Subcutaneous abdominal adipose tissue (tissue), 5 donors: ENCODE measurements at regions not wholly inside any gene's neighbourhood (a gene's known extent, or its start where the extent isn't known, plus 50 kb on each side); places are given as distances from the start of the nearest gene placed in this dataset.

Experiments used
- H3K27ac ChIP-seq: one replicate; pipeline ENCODE4 v1.7.0; 2013; ENCODE audit warnings: low read depth, mild to moderate bottlenecking, inconsistent platforms, low read length, moderate library complexity
- H3K27me3 ChIP-seq, 5 donors: one replicate each; pipeline ENCODE4 v1.7.0; 2013; ENCODE audit warnings: low read length in 5 of 5, inconsistent platforms in 1 of 5; ENCODE audit not compliant: control insufficient read depth in 5 of 5, insufficient read depth in 4 of 5
- H3K36me3 ChIP-seq, 5 donors: one replicate each; pipeline ENCODE4 v1.7.0; 2013; ENCODE audit warnings: low read length in 5 of 5; ENCODE audit not compliant: control insufficient read depth in 5 of 5, insufficient read depth in 5 of 5
- H3K4me1 ChIP-seq, 5 donors: one replicate each; pipeline ENCODE4 v1.7.0; 2013; ENCODE audit warnings: low read length in 5 of 5, mild to moderate bottlenecking in 3 of 5, moderate library complexity in 1 of 5; ENCODE audit not compliant: control insufficient read depth in 5 of 5, insufficient read depth in 5 of 5
- H3K4me3 ChIP-seq, 5 donors: one replicate each; pipeline ENCODE4 v1.7.0; 2013; ENCODE audit warnings: low read length in 5 of 5, low read depth in 1 of 5
- H3K9ac ChIP-seq, 5 donors: one replicate each; pipeline ENCODE4 v1.7.0; 2013; ENCODE audit warnings: low read length in 5 of 5, mild to moderate bottlenecking in 4 of 5, moderate library complexity in 3 of 5
- H3K9me3 ChIP-seq, 5 donors: one replicate each; pipeline ENCODE4 v1.7.0; 2013; ENCODE audit warnings: low read length in 5 of 5; ENCODE audit not compliant: control insufficient read depth in 5 of 5
- donor health status: healthy.
- donor health status: healthy.
- donor health status: healthy.
- donor health status: healthy.
- donor health status: healthy.

GRCh38 chr17:79244665-79245064 is 170.0 kb downstream of the ENGASE start:
- no peak overlapping the region for H3K27ac ChIP-seq
- H3K9me3 ChIP-seq = peaks cover 0 to 7% (median 0%) of the 10 kb centered on the region in 5 donors
- no peaks in the 10 kb centered on the region for H3K4me1 ChIP-seq
- no peak overlapping the region for H3K4me3 ChIP-seq
- H3K9ac ChIP-seq = no peak overlapping the region
- peaks cover 17 to 44% (median 20%) of the 10 kb centered on the region in 5 donors for H3K27me3 ChIP-seq
- H3K36me3 ChIP-seq = no peaks in the 10 kb centered on the region

- H3K36me3 ChIP-seq = no peaks in the 10 kb centered on the region
- H3K4me1 ChIP-seq = no peaks in the 10 kb centered on the region
- H3K27ac ChIP-seq = no peak overlapping the region
- H3K9me3 ChIP-seq = peaks cover 0 to 7% (median 0%) of the 10 kb centered on the region in 5 donors
- H3K9ac ChIP-seq = no peak overlapping the region
- H3K27me3 ChIP-seq = peaks cover 13 to 38% (median 18%) of the 10 kb centered on the region in 5 donors
- H3K4me3 ChIP-seq = no peak overlapping the region
Measured at GRCh38 chr17:79243996-79244395, 169.4 kb downstream of the ENGASE start.

GRCh38 chr17:79243603-79243990 is 169.0 kb downstream of the ENGASE start:
- no peak overlapping the region for H3K27ac ChIP-seq
- H3K27me3 ChIP-seq = peaks cover 10 to 34% (median 16%) of the 10 kb centered on the region in 5 donors
- no peaks in the 10 kb centered on the region for H3K4me1 ChIP-seq
- no peaks in the 10 kb centered on the region for H3K36me3 ChIP-seq
- H3K9me3 ChIP-seq = peaks cover 0 to 7% (median 0%) of the 10 kb centered on the region in 5 donors
- H3K4me3 ChIP-seq = no peak overlapping the region
- no peak overlapping the region for H3K9ac ChIP-seq

- no peaks in the 10 kb centered on the region for H3K4me1 ChIP-seq
- H3K9me3 ChIP-seq = peaks cover 0 to 7% (median 0%) of the 10 kb centered on the region in 5 donors
- H3K27ac ChIP-seq = no peak overlapping the region
- peaks cover 10 to 33% (median 15%) of the 10 kb centered on the region in 5 donors for H3K27me3 ChIP-seq
- no peaks in the 10 kb centered on the region for H3K36me3 ChIP-seq
- no peak overlapping the region for H3K4me3 ChIP-seq
- H3K9ac ChIP-seq = no peak overlapping the region
Measured at GRCh38 chr17:79242873-79243602, 168.4 kb downstream of the ENGASE start.

GRCh38 chr17:79242393-79242792 is 167.8 kb downstream of the ENGASE start:
- Histone ChIP-seq H3K4me1 (no peaks in the 10 kb centered on the region), H3K27me3 (peaks cover 10 to 30% (median 13%) of the 10 kb centered on the region in 5 donors), H3K36me3 (no peaks in the 10 kb centered on the region), H3K27ac (no peak overlapping the region), H3K9ac (no peak overlapping the region), H3K4me3 (no peak overlapping the region), H3K9me3 (peaks cover 0 to 7% (median 0%) of the 10 kb centered on the region in 5 donors)

- H3K9ac ChIP-seq = no peak overlapping the region
- H3K36me3 ChIP-seq = no peaks in the 10 kb centered on the region
- no peak overlapping the region for H3K27ac ChIP-seq
- no peak overlapping the region for H3K4me3 ChIP-seq
- peaks cover 0 to 7% (median 0%) of the 10 kb centered on the region in 5 donors for H3K9me3 ChIP-seq
- H3K4me1 ChIP-seq = no peaks in the 10 kb centered on the region
- H3K27me3 ChIP-seq = peaks cover 9 to 24% (median 12%) of the 10 kb centered on the region in 5 donors
Measured at GRCh38 chr17:79241616-79242015, 167.0 kb downstream of the ENGASE start.

- Histone ChIP-seq H3K36me3 (no peaks in the 10 kb centered on the region), H3K4me3 (no peak overlapping the region), H3K9ac (no peak overlapping the region), H3K4me1 (no peaks in the 10 kb centered on the region), H3K27me3 (peaks cover 6 to 22% (median 8%) of the 10 kb centered on the region in 5 donors), H3K27ac (no peak overlapping the region), H3K9me3 (peaks cover 0 to 7% (median 0%) of the 10 kb centered on the region in 5 donors)
Measured at GRCh38 chr17:79239205-79239604, 164.6 kb downstream of the ENGASE start.

GRCh38 chr17:79237448-79238053 is 162.9 kb downstream of the ENGASE start:
- Histone ChIP-seq H3K9ac (no peak overlapping the region), H3K4me3 (no peak overlapping the region), H3K9me3 (peaks cover 0 to 10% (median 5%) of the 10 kb centered on the region in 5 donors), H3K36me3 (no peaks in the 10 kb centered on the region), H3K4me1 (no peaks in the 10 kb centered on the region), H3K27ac (no peak overlapping the region), H3K27me3 (peaks cover 2 to 14% (median 5%) of the 10 kb centered on the region in 5 donors)

- Histone ChIP-seq H3K9me3 (peaks cover 0 to 8% (median 2%) of the 10 kb centered on the region in 5 donors), H3K36me3 (no peaks in the 10 kb centered on the region), H3K4me1 (no peaks in the 10 kb centered on the region), H3K9ac (no peak overlapping the region), H3K27me3 (peaks cover 0 to 7% (median 5%) of the 10 kb centered on the region in 5 donors), H3K4me3 (no peak overlapping the region), H3K27ac (no peak overlapping the region)
Measured at GRCh38 chr17:79235808-79236207, 161.2 kb downstream of the ENGASE start.

- Histone ChIP-seq H3K4me1 (no peaks in the 10 kb centered on the region), H3K27me3 (peaks cover 0 to 7% (median 5%) of the 10 kb centered on the region in 5 donors), H3K4me3 (no peak overlapping the region), H3K9me3 (peaks cover 0 to 8% (median 2%) of the 10 kb centered on the region in 5 donors), H3K9ac (no peak overlapping the region), H3K27ac (no peak overlapping the region), H3K36me3 (no peaks in the 10 kb centered on the region)
Measured at GRCh38 chr17:79233916-79234551, 159.4 kb downstream of the ENGASE start.
